GM12878 (cell line): ENCODE measurements at regions not wholly inside any gene's neighbourhood (a gene's known extent, or its start where the extent isn't known, plus 50 kb on each side); places are given as distances from the start of the nearest gene placed in this dataset.

Experiments used
- ATAC-seq: fragments of 200-7000 bp; cut with Tn5 transposase; 3 replicates; pipeline ENCODE4 v1.9.1; 2020; ENCODE audit warnings: mild to moderate bottlenecking, moderate library complexity
- BruUV-seq: library from RNA; stranded (reverse); fragments of 400-500 nt; replicated peaks from 2 replicates; lab custom pipeline; 2021; lab: Mats Ljungman, UMichigan
- CTCF ChIA-PET: fragments of 300-600 bp; sonication (Branson Sonifier 250); formaldehyde crosslinking; extraction: SDS; loops from one replicate; lab custom pipeline; 2021; ENCODE audit warnings: inconsistent platforms; lab: Yijun Ruan, JAX
- POLR2A ChIA-PET: fragments of 350-600 bp; formaldehyde crosslinking; extraction: SDS; loops from one replicate; lab custom pipeline; 2021; ENCODE audit warnings: inconsistent platforms; lab: Charles Lee
- RAD21 ChIA-PET: fragments of 300-600 bp; sonication (Branson Sonifier 250); formaldehyde crosslinking; loops from one replicate; lab custom pipeline; 2023; ENCODE audit warnings: antibody characterized with exemption; ENCODE audit not compliant: unreplicated experiment; lab: Charles Lee
- SMC1A ChIA-PET: fragments of 300-600 bp; sonication (Branson Sonifier 250); formaldehyde crosslinking; loops from one replicate; lab custom pipeline; 2023; ENCODE audit not compliant: unreplicated experiment, uncharacterized antibody; lab: Charles Lee
- DNase-seq: peaks from one replicate; pipeline ENCODE4 v3.0.0-alpha.2; 2011; ENCODE audit warnings: low read depth, low spot score
- FAIRE-seq: peaks from 3 replicates; lab custom pipeline; 2011; peaks lifted over from hg19 to GRCh38; lab: Jason Lieb, UNC
- H2AFZ ChIP-seq: 2 replicates; pipeline ENCODE4 v1.6.0; 2011; ENCODE audit warnings: low read depth, low read length, control low read depth; ENCODE audit not compliant: control insufficient read depth
- H3K27ac ChIP-seq: 2 replicates; pipeline ENCODE4 v1.5.1; 2011; ENCODE audit warnings: control low read depth; ENCODE audit not compliant: control insufficient read depth, insufficient read depth
- H3K27me3 ChIP-seq, 2 experiments: replicated peaks in 1 of 2; 2 replicates each; pipeline versions ENCODE4 v1.6.0 to v1.6.1; 2011; ENCODE audit warnings: low read length in 1 of 2; ENCODE audit not compliant: control insufficient read depth in 2 of 2, insufficient read depth in 2 of 2
- H3K36me3 ChIP-seq, 2 experiments: 2 replicates each; pipeline ENCODE4 v1.5.1; 2011; ENCODE audit warnings: low read length in 1 of 2; ENCODE audit not compliant: control insufficient read depth in 2 of 2, insufficient read depth in 2 of 2
- H3K4me1 ChIP-seq: 2 replicates; pipeline ENCODE4 v1.6.1; 2011; ENCODE audit warnings: mild to moderate bottlenecking, low read length, moderate library complexity, mixed read lengths; ENCODE audit not compliant: control insufficient read depth, insufficient read depth
- H3K4me2 ChIP-seq: 2 replicates; pipeline ENCODE4 v1.6.0; 2011; ENCODE audit warnings: control low read depth; ENCODE audit not compliant: control insufficient read depth, insufficient read depth
- H3K4me3 ChIP-seq: fragments of 200-600 bp; sonication (generic); 2 replicates; pipeline ENCODE4 v1.5.1; 2016
- H3K79me2 ChIP-seq: 2 replicates; pipeline ENCODE4 v1.6.0; 2011; ENCODE audit warnings: low read length; ENCODE audit not compliant: control insufficient read depth, insufficient read depth
- H3K9ac ChIP-seq: 2 replicates; pipeline ENCODE4 v1.8.0; 2011; ENCODE audit warnings: low read length, control low read depth, mixed read lengths; ENCODE audit not compliant: control insufficient read depth, insufficient read depth
- H3K9me3 ChIP-seq: replicated peaks from 3 replicates; pipeline ENCODE4 v1.5.1; 2011; ENCODE audit warnings: mild to moderate bottlenecking, low read length; ENCODE audit not compliant: control insufficient read depth, insufficient read depth
- H4K20me1 ChIP-seq: 2 replicates; pipeline ENCODE4 v1.6.0; 2011; ENCODE audit not compliant: control insufficient read depth, insufficient read depth
- ESRRA ChIP-seq: IDR thresholded peaks from 2 replicates; pipeline ENCODE4 v1.6.1; 2012; ENCODE audit warnings: mild to moderate bottlenecking, low read length, improper control_type of control experiment
- GABPA ChIP-seq: IDR thresholded peaks from 2 replicates; pipeline ENCODE4 v1.6.1; 2014; ENCODE audit warnings: antibody characterized with exemption, low read depth, mild to moderate bottlenecking, inconsistent platforms
- HCFC1 ChIP-seq: fragments of 150-350 bp; IDR thresholded peaks from 2 replicates; pipeline ENCODE4 v1.6.1; 2014; ENCODE audit warnings: low read length
- HDGF ChIP-seq: fragments of 450-650 bp; IDR thresholded peaks from 2 replicates; pipeline ENCODE4 v1.6.1; 2016; ENCODE audit warnings: antibody characterized with exemption
- IKZF1 ChIP-seq: fragments of 450-650 bp; conservative IDR thresholded peaks from 2 replicates; pipeline ENCODE4 v1.6.1; 2017; ENCODE audit warnings: antibody characterized with exemption, mild to moderate bottlenecking
- KAT2A ChIP-seq: conservative IDR thresholded peaks from 2 replicates; pipeline ENCODE4 v1.6.1; 2011; ENCODE audit warnings: low read depth, low read length; ENCODE audit not compliant: control insufficient read depth
- MXI1 ChIP-seq: fragments of 150-350 bp; IDR thresholded peaks from 2 replicates; pipeline ENCODE4 v1.6.1; 2011; ENCODE audit warnings: low read depth, mild to moderate bottlenecking, inconsistent platforms, low read length, improper control_type of control experiment
- PKNOX1 ChIP-seq: fragments of 450-650 bp; IDR thresholded peaks from 2 replicates; pipeline ENCODE4 v1.6.1; 2016; ENCODE audit warnings: mild to moderate bottlenecking
- PRDM15 ChIP-seq: fragments of 450-650 bp; formaldehyde crosslinking; IDR thresholded peaks from 2 replicates; pipeline ENCODE4 v1.4.0; 2020; ENCODE audit warnings: mild to moderate bottlenecking, moderate library complexity
- RCOR1 ChIP-seq: conservative IDR thresholded peaks from 2 replicates; pipeline ENCODE4 v1.6.1; 2012; ENCODE audit warnings: low read depth, low read length, improper control_type of control experiment
- SREBF1 ChIP-seq: IDR thresholded peaks from 2 replicates; pipeline ENCODE4 v1.6.1; 2012; ENCODE audit warnings: mild to moderate bottlenecking, low read length
- WGBS: methylation state at CpG from one replicate; pipeline ENCODE4 v1.1.6; 2016; ENCODE audit warnings: low lambda C conversion rate; ENCODE audit not compliant: insufficient replicate concordance, insufficient coverage; ENCODE audit errors: missing lambda C conversion rate; 5-methylcytosine and 5-hydroxymethylcytosine counted together
- in situ Hi-C: fragments of 300-500 bp; cut with MboI; formaldehyde crosslinking; loops from 9 replicates; pipeline ENCODE4 v1.14.3; 2018; ENCODE audit warnings: mixed read lengths
- intact Hi-C: fragments of 100-400 bp; cut with micrococcal nuclease; formaldehyde crosslinking; loops from one replicate; pipeline ENCODE4 v1.14.2; 2022; ENCODE audit not compliant: unreplicated experiment

- SMC1A ChIA-PET: interaction anchor here (1.4 kb wide), 1 partner anchor 110 kb away, joined by 3 read pairs; no protein-coding TSS in a partner anchor
- FAIRE-seq (no peak), DNase-seq (no peak), ATAC-seq (no peak)
- in situ Hi-C loops: no loop called here
- WGBS: 76% methylated on average over 3 of the region's 3 CpGs
- Histone ChIP-seq H3K27ac (no peak overlapping the region), H2AFZ (no peak overlapping the region), H3K79me2 (no peaks in the 10 kb centered on the region), H3K9ac (no peak overlapping the region), H3K4me1 (no peaks in the 10 kb centered on the region), H3K9me3 (no peaks in the 10 kb centered on the region), H3K27me3 (no peaks in the 10 kb centered on the region), H3K36me3 (no peaks in the 10 kb centered on the region), H4K20me1 (no peaks in the 10 kb centered on the region), H3K4me2 (no peak overlapping the region), H3K4me3 (no peak overlapping the region)
- RAD21 ChIA-PET: no interaction called here
- BruUV-seq: no TSS peak
- CTCF ChIA-PET: no interaction called here
- POLR2A ChIA-PET: no interaction called here
- no peak for TF ChIP-seq RCOR1
- no peak for TF ChIP-seq HCFC1
- TF ChIP-seq SREBF1: no peak
- TF ChIP-seq MXI1: no peak
- TF ChIP-seq GABPA: no peak
- no peak for TF ChIP-seq KAT2A
- TF ChIP-seq ESRRA: no peak
- TF ChIP-seq HDGF: no peak
- no peak for TF ChIP-seq PRDM15 (CRISPR knock-in tag)
- no peak for TF ChIP-seq IKZF1
- no peak for TF ChIP-seq PKNOX1
- intact Hi-C loops: no loop called here
These were observed 244.2 kb upstream of the MEF2C start for GRCh38 chr5:89127191-89127590.
